OCI-LY1 (cell line): ENCODE measurements at regions not wholly inside any gene's neighbourhood (a gene's known extent, or its start where the extent isn't known, plus 50 kb on each side); places are given as distances from the start of the nearest gene placed in this dataset.

ENCODE experiments used
- H2AFZ ChIP-seq: fragments of 200-600 bp; sonication (generic), shearing (Covaris generic); 2 replicates; pipeline ENCODE4 v1.6.0; 2014; ENCODE audit warnings: antibody characterized with exemption, mild to moderate bottlenecking, low read length
- H3F3A ChIP-seq: fragments of 200-600 bp; sonication (generic), shearing (Covaris generic); 2 replicates; pipeline ENCODE4 v1.6.0; 2014; ENCODE audit warnings: mild to moderate bottlenecking, antibody characterized with exemption, low read length, moderate library complexity; ENCODE audit not compliant: insufficient read depth
- H3K27ac ChIP-seq: fragments of 200-600 bp; sonication (generic); 2 replicates; pipeline ENCODE4 v1.5.1; 2014; ENCODE audit warnings: low read length, mixed run types, mild to moderate bottlenecking, low read depth; ENCODE audit not compliant: poor library complexity, severe bottlenecking
- H3K27me3 ChIP-seq: fragments of 200-600 bp; sonication (generic); 2 replicates; pipeline ENCODE4 v1.6.0; 2014; ENCODE audit warnings: antibody characterized with exemption, mild to moderate bottlenecking, low read length, moderate library complexity; ENCODE audit not compliant: insufficient read depth
- H3K36me3 ChIP-seq: fragments of 200-600 bp; sonication (generic); 2 replicates; pipeline ENCODE4 v1.6.1; 2014; ENCODE audit warnings: mild to moderate bottlenecking, antibody characterized with exemption, low read length, moderate library complexity, mixed read lengths; ENCODE audit not compliant: insufficient read depth
- H3K4me1 ChIP-seq: fragments of 200-600 bp; sonication (generic); 2 replicates; pipeline ENCODE4 v1.5.1; 2014; ENCODE audit warnings: mild to moderate bottlenecking, low read length, moderate library complexity; ENCODE audit not compliant: insufficient read depth, severe bottlenecking
- H3K4me2 ChIP-seq: fragments of 200-600 bp; sonication (generic), shearing (Covaris generic); 2 replicates; pipeline ENCODE4 v1.6.1; 2014; ENCODE audit warnings: low read length
- H3K4me3 ChIP-seq: fragments of 200-600 bp; sonication (generic); 2 replicates; pipeline ENCODE4 v1.5.1; 2014; ENCODE audit warnings: low read length, low read depth, mild to moderate bottlenecking, mixed read lengths; ENCODE audit not compliant: poor library complexity, severe bottlenecking
- H3K79me2 ChIP-seq: fragments of 200-600 bp; shearing (Covaris generic); 2 replicates; pipeline ENCODE4 v1.6.1; 2016; ENCODE audit warnings: mixed run types, low read length, mixed read lengths; ENCODE audit not compliant: insufficient read depth
- H3K9ac ChIP-seq: fragments of 200-600 bp; sonication (generic), shearing (Covaris generic); 2 replicates; pipeline ENCODE4 v1.6.1; 2014; ENCODE audit warnings: mild to moderate bottlenecking, low read length, mixed read lengths
- H3K9me2 ChIP-seq: fragments of 200-600 bp; sonication (generic), shearing (Covaris generic); 2 replicates; pipeline ENCODE4 v1.6.1; 2014; ENCODE audit warnings: low read depth, mild to moderate bottlenecking, low read length, mixed read lengths
- H3K9me3 ChIP-seq: fragments of 200-600 bp; shearing (Covaris generic); 2 replicates; pipeline ENCODE4 v1.6.1; 2014; ENCODE audit warnings: low read length, mixed read lengths
- H4K20me1 ChIP-seq: fragments of 200-600 bp; sonication (generic), shearing (Covaris generic); 2 replicates; pipeline ENCODE4 v1.6.0; 2016; ENCODE audit warnings: mild to moderate bottlenecking, low read length; ENCODE audit not compliant: insufficient read depth
- EZH2 ChIP-seq: fragments of 200-600 bp; sonication (generic), shearing (Covaris generic); IDR thresholded peaks from 2 replicates; pipeline ENCODE4 v1.8.0; 2017; ENCODE audit warnings: borderline replicate concordance, mixed run types, mild to moderate bottlenecking, antibody characterized with exemption, low read length, moderate library complexity, mixed read lengths
- TF ChIP-seq, protein P1 (sequence below): fragments of 200-600 bp; sonication (generic), shearing (Covaris generic); IDR thresholded peaks from 2 replicates; pipeline ENCODE4 v1.5.1; 2017; ENCODE audit warnings: mild to moderate bottlenecking, antibody characterized with exemption, low read length, moderate library complexity, mixed read lengths

DNA sequence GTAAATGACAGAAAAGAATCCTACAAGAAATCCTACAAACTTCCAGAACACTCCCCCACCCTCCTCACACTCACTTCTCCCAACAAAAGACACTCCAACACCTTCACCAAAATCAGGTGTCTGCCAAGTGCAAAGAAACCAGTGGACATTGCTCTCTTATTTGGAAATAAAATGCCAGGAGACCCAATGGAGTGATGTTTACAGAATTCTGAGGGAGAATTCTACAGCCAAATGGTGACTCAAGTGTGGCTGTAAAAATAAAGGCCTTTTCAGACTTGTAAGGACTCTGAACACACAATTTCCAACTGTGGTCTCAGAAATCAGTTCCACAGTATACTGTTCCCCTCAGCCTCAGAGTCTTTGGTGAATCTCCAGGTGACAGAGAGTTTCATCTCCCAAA is 109.6 kb upstream of the CARMIL1 start:
- Histone ChIP-seq H3K36me3 (no peaks in the 10 kb centered on the region), H3K9me2 (no peaks in the 10 kb centered on the region), H3K9ac (no peak overlapping the region), H3K79me2 (no peaks in the 10 kb centered on the region), H3K4me3 (no peak overlapping the region), H3K4me1 (peaks cover 7% of the 10 kb centered on the region), H3F3A (no peaks in the 10 kb centered on the region), H3K9me3 (no peaks in the 10 kb centered on the region), H3K27ac (no peak overlapping the region), H3K27me3 (no peaks in the 10 kb centered on the region), H4K20me1 (no peaks in the 10 kb centered on the region), H3K4me2 (no peak overlapping the region), H2AFZ (no peak overlapping the region)
- TF ChIP-seq EZH2, result no peak
- TF ChIP-seq, protein P1, sequence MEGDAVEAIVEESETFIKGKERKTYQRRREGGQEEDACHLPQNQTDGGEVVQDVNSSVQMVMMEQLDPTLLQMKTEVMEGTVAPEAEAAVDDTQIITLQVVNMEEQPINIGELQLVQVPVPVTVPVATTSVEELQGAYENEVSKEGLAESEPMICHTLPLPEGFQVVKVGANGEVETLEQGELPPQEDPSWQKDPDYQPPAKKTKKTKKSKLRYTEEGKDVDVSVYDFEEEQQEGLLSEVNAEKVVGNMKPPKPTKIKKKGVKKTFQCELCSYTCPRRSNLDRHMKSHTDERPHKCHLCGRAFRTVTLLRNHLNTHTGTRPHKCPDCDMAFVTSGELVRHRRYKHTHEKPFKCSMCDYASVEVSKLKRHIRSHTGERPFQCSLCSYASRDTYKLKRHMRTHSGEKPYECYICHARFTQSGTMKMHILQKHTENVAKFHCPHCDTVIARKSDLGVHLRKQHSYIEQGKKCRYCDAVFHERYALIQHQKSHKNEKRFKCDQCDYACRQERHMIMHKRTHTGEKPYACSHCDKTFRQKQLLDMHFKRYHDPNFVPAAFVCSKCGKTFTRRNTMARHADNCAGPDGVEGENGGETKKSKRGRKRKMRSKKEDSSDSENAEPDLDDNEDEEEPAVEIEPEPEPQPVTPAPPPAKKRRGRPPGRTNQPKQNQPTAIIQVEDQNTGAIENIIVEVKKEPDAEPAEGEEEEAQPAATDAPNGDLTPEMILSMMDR, result no peak

DNA sequence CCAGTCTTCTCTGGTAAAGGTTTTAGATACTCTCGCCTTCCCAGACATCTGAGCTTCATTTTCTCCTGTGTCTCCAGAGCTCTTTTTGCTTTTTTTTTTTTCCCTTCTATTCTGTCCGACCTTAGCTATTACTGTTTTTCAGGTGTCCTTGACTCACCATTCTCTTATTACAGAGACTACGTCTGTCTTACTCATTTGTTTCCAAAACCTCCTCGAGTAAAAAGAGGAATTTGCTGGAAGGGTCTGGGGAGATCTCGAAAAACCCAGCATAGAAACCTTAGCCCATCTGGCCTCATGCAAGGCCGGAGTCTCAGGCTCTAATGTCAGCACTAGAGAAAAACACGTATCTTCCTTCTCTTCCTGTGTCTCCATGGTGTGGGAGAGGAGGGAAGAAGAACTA is 109.2 kb upstream of the CARMIL1 start:
- TF ChIP-seq EZH2, result no peak
- TF ChIP-seq, protein P1, result no peak
- Histone ChIP-seq H2AFZ (0 out of 2 replicates have a peak overlapping the region, but pooled peaks have one; percentile 34), H3F3A (no peaks in the 10 kb centered on the region; the same call in 1 of the 2 replicates)

DNA sequence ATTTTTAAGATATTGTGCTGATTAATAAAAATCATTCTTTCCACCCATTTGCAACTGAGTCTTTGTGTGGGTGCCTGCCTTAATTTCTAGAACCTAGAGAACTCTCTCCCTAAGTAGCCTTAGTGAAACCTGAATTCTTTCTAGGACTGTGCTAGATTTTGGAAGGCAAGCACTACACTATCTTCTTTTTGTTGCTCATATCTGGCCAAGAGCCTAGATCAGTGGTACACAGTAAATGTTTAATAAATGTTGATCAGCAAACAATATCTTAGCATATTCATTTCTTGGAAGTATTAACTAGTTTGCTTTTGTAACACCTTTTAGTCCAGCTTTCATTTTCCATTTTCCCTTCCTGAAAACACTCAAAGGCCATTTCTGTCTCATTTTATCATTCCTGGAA is 108.5 kb upstream of the CARMIL1 start:
- no peak overlapping the region for H2AFZ ChIP-seq
- no peaks in the 10 kb centered on the region for H3K79me2 ChIP-seq
- peaks cover 7% of the 10 kb centered on the region for H3K4me1 ChIP-seq
- H3K9me2 ChIP-seq, result no peaks in the 10 kb centered on the region
- H3K36me3 ChIP-seq, result no peaks in the 10 kb centered on the region
- no peak overlapping the region for H3K9ac ChIP-seq
- no peaks in the 10 kb centered on the region for H4K20me1 ChIP-seq
- H3K4me2 ChIP-seq, result no peak overlapping the region
- no peak overlapping the region for H3K4me3 ChIP-seq
- H3K9me3 ChIP-seq, result no peaks in the 10 kb centered on the region
- TF ChIP-seq, protein P1, result no peak
- no peak for TF ChIP-seq EZH2
- H3K27me3 ChIP-seq, result no peaks in the 10 kb centered on the region
- no peaks in the 10 kb centered on the region; the same call in 1 of the 2 replicates for H3F3A ChIP-seq
- H3K27ac ChIP-seq, result no peak overlapping the region

More for the DNA sequence above, 109.2 kb upstream of the CARMIL1 start:
- Histone ChIP-seq H3K9me3 (no peaks in the 10 kb centered on the region), H3K27me3 (no peaks in the 10 kb centered on the region), H3K9me2 (no peaks in the 10 kb centered on the region), H3K36me3 (no peaks in the 10 kb centered on the region), H3K4me1 (peaks cover 7% of the 10 kb centered on the region), H3K4me2 (no peak overlapping the region), H4K20me1 (no peaks in the 10 kb centered on the region), H3K27ac (no peak overlapping the region), H3K9ac (no peak overlapping the region), H3K79me2 (no peaks in the 10 kb centered on the region), H3K4me3 (no peak overlapping the region)
